Glutamatergic neuron (in vitro differentiated cells): ENCODE measurements at regions not wholly inside any gene's neighbourhood (a gene's known extent, or its start where the extent isn't known, plus 50 kb on each side); places are given as distances from the start of the nearest gene placed in this dataset.

ENCODE experiments used
- DNase-seq: peaks from one replicate; pipeline ENCODE4 v3.0.0; 2022
- H3K27ac Mint-ChIP-seq: one replicate; pipeline ENCODE4 v1.8.0; 2020; ENCODE audit warnings: mild to moderate bottlenecking, mixed read lengths, inconsistent platforms; ENCODE audit not compliant: unreplicated experiment
- H3K27me3 Mint-ChIP-seq: one replicate; pipeline ENCODE4 v1.8.0; 2020; ENCODE audit warnings: mild to moderate bottlenecking, moderate library complexity, mixed read lengths, inconsistent platforms; ENCODE audit not compliant: unreplicated experiment
- H3K36me3 Mint-ChIP-seq: one replicate; pipeline ENCODE4 v1.8.0; 2020; ENCODE audit warnings: mild to moderate bottlenecking, mixed read lengths, inconsistent platforms; ENCODE audit not compliant: unreplicated experiment
- H3K4me1 Mint-ChIP-seq: one replicate; pipeline ENCODE4 v1.8.0; 2020; ENCODE audit warnings: mild to moderate bottlenecking, low read depth, mixed read lengths, inconsistent platforms; ENCODE audit not compliant: unreplicated experiment
- H3K4me3 Mint-ChIP-seq: one replicate; pipeline ENCODE4 v1.8.0; 2020; ENCODE audit warnings: mild to moderate bottlenecking, mixed read lengths, inconsistent platforms; ENCODE audit not compliant: unreplicated experiment
- H3K9me3 Mint-ChIP-seq: one replicate; pipeline ENCODE4 v1.8.0; 2020; ENCODE audit warnings: mild to moderate bottlenecking, moderate library complexity, mixed read lengths, inconsistent platforms; ENCODE audit not compliant: unreplicated experiment
- TF ChIP-seq, protein P1 (sequence below): fragments of 200-600 bp; sonication (generic); IDR thresholded peaks from one replicate; pipeline ENCODE4 v1.5.0; 2021; ENCODE audit not compliant: partially characterized antibody, unreplicated experiment

DNA sequence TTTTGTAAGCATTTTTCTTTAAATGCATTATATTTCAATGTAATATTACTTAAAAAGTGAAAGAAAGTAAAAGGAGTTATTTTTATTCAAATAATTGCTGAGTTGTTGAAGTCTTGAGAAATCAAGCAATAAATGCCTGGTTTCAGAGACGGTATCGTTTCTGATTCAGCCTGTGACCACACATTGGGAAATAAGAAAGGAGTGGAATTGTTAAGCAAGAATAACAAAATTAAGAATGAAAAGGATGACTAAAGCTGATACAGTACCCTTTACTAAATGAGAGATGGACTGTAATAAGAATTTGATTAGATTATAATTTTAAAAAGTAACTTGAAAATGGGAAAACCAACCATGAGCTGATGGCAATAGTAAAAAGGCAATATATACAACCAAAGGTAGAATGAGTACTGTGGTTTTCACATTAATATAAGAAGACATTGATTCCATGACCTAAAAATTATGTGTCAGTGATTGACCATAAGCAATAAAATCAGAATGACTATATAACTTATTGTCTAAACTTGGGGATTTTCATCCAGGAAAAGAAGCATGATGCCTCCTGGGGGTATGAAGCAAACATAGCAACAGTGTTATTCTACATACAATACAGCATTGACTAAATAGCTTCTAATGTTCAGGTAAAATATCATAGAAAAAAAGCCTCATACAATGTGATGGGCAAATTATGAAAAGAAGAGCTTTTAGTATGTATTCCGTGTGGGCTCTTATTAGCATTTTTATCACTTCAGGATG lies 101.9 kb upstream of the PRDM9 start:
- TF ChIP-seq, protein P1, sequence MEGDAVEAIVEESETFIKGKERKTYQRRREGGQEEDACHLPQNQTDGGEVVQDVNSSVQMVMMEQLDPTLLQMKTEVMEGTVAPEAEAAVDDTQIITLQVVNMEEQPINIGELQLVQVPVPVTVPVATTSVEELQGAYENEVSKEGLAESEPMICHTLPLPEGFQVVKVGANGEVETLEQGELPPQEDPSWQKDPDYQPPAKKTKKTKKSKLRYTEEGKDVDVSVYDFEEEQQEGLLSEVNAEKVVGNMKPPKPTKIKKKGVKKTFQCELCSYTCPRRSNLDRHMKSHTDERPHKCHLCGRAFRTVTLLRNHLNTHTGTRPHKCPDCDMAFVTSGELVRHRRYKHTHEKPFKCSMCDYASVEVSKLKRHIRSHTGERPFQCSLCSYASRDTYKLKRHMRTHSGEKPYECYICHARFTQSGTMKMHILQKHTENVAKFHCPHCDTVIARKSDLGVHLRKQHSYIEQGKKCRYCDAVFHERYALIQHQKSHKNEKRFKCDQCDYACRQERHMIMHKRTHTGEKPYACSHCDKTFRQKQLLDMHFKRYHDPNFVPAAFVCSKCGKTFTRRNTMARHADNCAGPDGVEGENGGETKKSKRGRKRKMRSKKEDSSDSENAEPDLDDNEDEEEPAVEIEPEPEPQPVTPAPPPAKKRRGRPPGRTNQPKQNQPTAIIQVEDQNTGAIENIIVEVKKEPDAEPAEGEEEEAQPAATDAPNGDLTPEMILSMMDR = no peak
- Mint-ChIP-seq H3K27ac (no peak overlapping the region), H3K36me3 (no peaks in the 10 kb centered on the region), H3K4me3 (no peak overlapping the region), H3K4me1 (peaks cover 3% of the 10 kb centered on the region), H3K27me3 (no peaks in the 10 kb centered on the region), H3K9me3 (no peaks in the 10 kb centered on the region)
- DNase-seq = no peak

DNA sequence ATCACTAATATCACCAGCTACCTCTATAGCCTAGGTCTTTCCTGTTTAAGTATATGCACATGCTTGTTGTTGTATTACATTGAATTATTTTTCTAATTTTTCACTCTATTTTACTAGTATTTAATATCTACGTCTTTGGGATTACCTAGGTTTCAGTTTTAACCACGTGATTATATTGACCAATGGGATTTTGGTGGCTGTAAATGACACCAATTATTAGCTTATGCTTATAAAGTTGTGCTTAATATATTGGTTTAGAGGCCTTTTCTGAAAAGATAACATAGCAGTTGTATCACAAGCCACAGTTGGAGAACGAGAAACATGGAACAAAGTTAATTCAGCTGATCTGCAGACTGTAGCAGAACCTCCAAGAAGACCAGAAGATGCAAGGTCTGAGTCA lies 104.8 kb upstream of the PRDM9 start:
- TF ChIP-seq, protein P1 = no peak
- H3K27ac Mint-ChIP-seq = no peak overlapping the region
- no peak overlapping the region for H3K4me3 Mint-ChIP-seq
- H3K4me1 Mint-ChIP-seq = no peaks in the 10 kb centered on the region
- no peaks in the 10 kb centered on the region for H3K36me3 Mint-ChIP-seq
- no peaks in the 10 kb centered on the region for H3K9me3 Mint-ChIP-seq
- no peaks in the 10 kb centered on the region for H3K27me3 Mint-ChIP-seq
- DNase-seq = no peak

DNA sequence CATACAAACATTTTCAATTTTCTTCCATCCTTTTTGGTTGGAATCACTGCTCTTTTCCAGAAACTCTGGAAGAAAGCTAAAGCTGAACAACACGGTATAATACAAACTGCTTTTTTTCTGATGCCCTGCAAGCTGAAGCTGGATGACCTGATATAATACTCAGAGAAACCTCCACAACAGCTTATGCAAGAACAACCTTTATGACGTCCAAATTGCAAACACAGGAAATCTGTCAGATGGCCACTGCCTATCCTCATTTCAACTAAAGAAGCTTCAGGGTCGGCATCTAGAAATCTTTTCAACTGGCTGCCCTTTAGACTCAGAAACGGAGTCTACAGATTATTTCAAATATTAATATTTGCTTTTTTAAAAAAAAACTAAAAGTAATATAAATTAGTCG lies 106.5 kb upstream of the PRDM9 start:
- no peak overlapping the region for H3K4me3 Mint-ChIP-seq
- no peaks in the 10 kb centered on the region for H3K36me3 Mint-ChIP-seq
- DNase-seq = no peak
- no peak overlapping the region for H3K27ac Mint-ChIP-seq
- TF ChIP-seq, protein P1 = no peak
- no peaks in the 10 kb centered on the region for H3K9me3 Mint-ChIP-seq
- no peaks in the 10 kb centered on the region for H3K4me1 Mint-ChIP-seq
- H3K27me3 Mint-ChIP-seq = no peaks in the 10 kb centered on the region

DNA sequence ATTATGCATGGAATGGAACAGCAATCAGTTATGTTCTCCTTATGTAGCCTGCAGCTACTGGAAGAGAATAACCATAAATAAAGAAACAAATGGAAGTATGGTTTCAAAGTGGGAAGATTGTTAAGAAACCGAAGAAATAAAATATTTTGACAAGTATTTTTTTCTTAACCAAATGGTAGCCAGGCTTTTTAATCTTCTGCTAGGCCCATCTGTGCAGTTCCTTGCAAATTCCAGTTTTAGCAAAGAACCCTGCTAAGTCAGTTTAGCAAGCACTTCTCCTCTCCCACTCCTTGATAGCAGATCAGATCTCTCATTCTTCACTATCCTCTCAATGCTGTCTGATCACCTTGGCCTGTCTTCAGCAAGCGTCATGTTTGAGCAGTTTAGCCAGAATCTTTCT lies 111.1 kb upstream of the PRDM9 start:
- Mint-ChIP-seq H3K27me3 (no peaks in the 10 kb centered on the region), H3K36me3 (no peaks in the 10 kb centered on the region), H3K27ac (no peak overlapping the region), H3K9me3 (no peaks in the 10 kb centered on the region), H3K4me3 (no peak overlapping the region), H3K4me1 (no peaks in the 10 kb centered on the region)
- DNase-seq = no peak
- TF ChIP-seq, protein P1 = no peak

DNA sequence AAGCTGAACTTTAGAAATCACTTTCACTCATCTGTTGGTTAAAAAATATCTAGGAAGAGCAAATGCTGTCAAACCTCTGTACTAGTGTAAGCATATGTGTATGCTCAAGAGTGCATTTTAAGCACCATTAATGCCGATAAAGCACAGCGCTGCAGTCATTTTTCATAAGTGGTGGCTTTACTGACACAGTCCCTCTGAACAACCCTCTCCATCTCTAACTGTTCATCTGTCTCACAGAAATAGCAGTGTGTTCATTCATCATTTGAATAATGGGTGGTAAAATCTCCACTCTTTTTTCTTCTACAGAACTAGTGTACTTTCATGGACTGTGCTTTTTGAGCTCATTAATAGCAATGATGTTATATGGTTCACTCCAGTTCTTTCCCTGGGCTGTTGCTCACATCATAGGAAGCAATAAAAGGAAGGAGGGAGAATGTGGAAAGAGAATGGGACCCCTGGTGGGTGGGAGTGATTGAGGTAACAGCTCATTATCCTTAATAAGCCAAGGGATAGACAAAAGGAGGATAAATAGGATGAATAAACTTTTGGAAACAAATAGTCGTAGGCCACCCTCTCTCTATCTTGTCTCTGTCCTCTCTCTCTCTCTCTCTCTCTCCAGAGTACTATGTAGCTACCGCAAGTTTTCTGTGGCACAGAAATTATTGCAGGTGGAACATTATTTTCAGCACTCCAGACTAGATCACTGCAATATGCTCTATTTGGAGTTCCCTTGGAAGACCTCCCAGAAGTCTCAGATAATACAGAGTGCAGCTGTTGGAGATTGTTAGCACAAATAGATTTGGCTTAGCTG lies 117.9 kb upstream of the PRDM9 start:
- Mint-ChIP-seq H3K4me3 (no peak overlapping the region), H3K27me3 (no peaks in the 10 kb centered on the region), H3K4me1 (no peaks in the 10 kb centered on the region), H3K36me3 (no peaks in the 10 kb centered on the region), H3K27ac (no peak overlapping the region), H3K9me3 (no peaks in the 10 kb centered on the region)
- TF ChIP-seq, protein P1 = no peak
- DNase-seq = no peak
